PC-3 (cell line): ENCODE measurements at regions not wholly inside any gene's neighbourhood (a gene's known extent, or its start where the extent isn't known, plus 50 kb on each side); places are given as distances from the start of the nearest gene placed in this dataset.
A peak's percentile ranks its signal among the peaks of the same experiment; 100 is the strongest.

ENCODE experiments used
- ATAC-seq: fragments of 200-7000 bp; cut with Tn5 transposase; 2 replicates; pipeline ENCODE4 v1.9.1; 2020; ENCODE audit warnings: mild to moderate bottlenecking, moderate library complexity
- BruUV-seq: library from RNA; stranded (reverse); fragments of 400-500 nt; replicated peaks from 2 replicates; lab custom pipeline; 2021; lab: Mats Ljungman, UMichigan
- CTCF ChIA-PET: fragments of 300-600 bp; sonication (Branson Sonifier 250); formaldehyde crosslinking; loops from one replicate; lab custom pipeline; 2022; ENCODE audit warnings: antibody characterized with exemption; lab: Charles Lee
- POLR2A ChIA-PET: fragments of 300-600 bp; sonication (Branson Sonifier 250); formaldehyde crosslinking; loops from one replicate; lab custom pipeline; 2022; ENCODE audit warnings: antibody characterized with exemption; ENCODE audit not compliant: unreplicated experiment; lab: Charles Lee
- DNase-seq: peaks from one replicate; pipeline ENCODE4 v3.0.0-alpha.2; 2015
- H2AFZ ChIP-seq: fragments of 300-600 bp; sonication (generic); 2 replicates; pipeline ENCODE4 v1.6.0; 2016; ENCODE audit warnings: antibody characterized with exemption, low read length
- H3F3A ChIP-seq: fragments of 300-600 bp; sonication (generic); one replicate; pipeline ENCODE4 v1.6.0; 2017; ENCODE audit warnings: antibody characterized with exemption, low read length, control low read depth, mild to moderate bottlenecking; ENCODE audit not compliant: unreplicated experiment
- H3K27ac ChIP-seq: fragments of 300-600 bp; sonication (generic); 2 replicates; pipeline ENCODE4 v1.5.1; 2016; ENCODE audit warnings: mild to moderate bottlenecking, low read length
- H3K27me3 ChIP-seq: fragments of 300-600 bp; sonication (generic); 2 replicates; pipeline ENCODE4 v1.6.1; 2016; ENCODE audit warnings: low read length, mixed read lengths
- H3K36me3 ChIP-seq: fragments of 300-600 bp; sonication (generic); 2 replicates; pipeline ENCODE4 v1.6.1; 2016; ENCODE audit warnings: low read depth, mixed run types, low read length, mixed read lengths
- H3K4me1 ChIP-seq: fragments of 300-600 bp; sonication (generic); 2 replicates; pipeline ENCODE4 v1.5.1; 2016; ENCODE audit warnings: low read length; ENCODE audit not compliant: insufficient read depth
- H3K4me2 ChIP-seq: fragments of 300-600 bp; sonication (generic); 2 replicates; pipeline ENCODE4 v1.6.0; 2016; ENCODE audit warnings: low read length
- H3K4me3 ChIP-seq: fragments of 300-600 bp; sonication (generic); 2 replicates; pipeline ENCODE4 v1.5.1; 2016; ENCODE audit warnings: mild to moderate bottlenecking, low read length, mixed read lengths
- H3K79me2 ChIP-seq: fragments of 300-600 bp; sonication (generic); 2 replicates; pipeline ENCODE4 v1.6.1; 2017; ENCODE audit warnings: low read length, mixed read lengths
- H3K9ac ChIP-seq: fragments of 300-600 bp; sonication (generic); 2 replicates; pipeline ENCODE4 v1.6.0; 2016; ENCODE audit warnings: mild to moderate bottlenecking, low read length
- H3K9me2 ChIP-seq: fragments of 300-600 bp; sonication (generic); replicated peaks from 2 replicates; pipeline ENCODE4 v1.6.1; 2016; ENCODE audit warnings: mixed run types, low read length, mixed read lengths
- H3K9me3 ChIP-seq: fragments of 300-600 bp; sonication (generic); 2 replicates; pipeline ENCODE4 v1.6.1; 2016; ENCODE audit warnings: low read length, mixed read lengths
- H4K20me1 ChIP-seq: fragments of 300-600 bp; sonication (generic); 2 replicates; pipeline ENCODE4 v1.6.1; 2016; ENCODE audit warnings: low read length, mixed read lengths
- EZH2 ChIP-seq: fragments of 300-600 bp; sonication (generic); IDR thresholded peaks from one replicate; pipeline ENCODE4 v1.6.1; 2017; ENCODE audit warnings: antibody characterized with exemption, mild to moderate bottlenecking, low read length; ENCODE audit not compliant: unreplicated experiment
- EZH2phosphoT487 ChIP-seq: fragments of 300-600 bp; sonication (generic); IDR thresholded peaks from 2 replicates; pipeline ENCODE4 v1.6.1; 2018; ENCODE audit warnings: mild to moderate bottlenecking, antibody characterized with exemption, low read length, borderline replicate concordance
- intact Hi-C: fragments of 100-400 bp; cut with micrococcal nuclease; formaldehyde crosslinking; loops from 2 replicates; pipeline ENCODE4 v1.9.0; 2023
- TF ChIP-seq, protein P1 (sequence below): fragments of 300-600 bp; sonication (generic); conservative IDR thresholded peaks from 2 replicates; pipeline ENCODE4 v1.5.1; 2017; ENCODE audit warnings: antibody characterized with exemption, low read depth, mild to moderate bottlenecking, low read length

DNA sequence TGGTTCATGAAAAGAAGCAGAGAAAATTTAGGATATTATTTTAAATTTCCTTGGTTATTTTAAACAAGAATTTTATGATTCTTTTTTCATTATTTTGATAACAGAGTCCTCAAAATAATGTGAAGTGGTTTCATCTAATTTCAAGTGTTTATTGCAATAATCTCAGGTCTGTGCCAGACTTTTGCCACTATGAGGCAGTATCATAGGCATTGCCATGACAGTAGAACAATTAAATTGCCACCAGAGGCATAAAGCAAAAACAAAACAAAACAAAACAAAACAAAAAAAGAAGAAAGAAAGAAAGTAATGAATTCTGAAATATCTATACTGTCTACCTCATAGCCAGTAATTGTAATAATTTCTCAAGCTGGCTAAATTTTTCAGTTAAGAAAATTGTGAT lies 739.2 kb downstream of the KCTD8 start:
- H4K20me1 ChIP-seq: no peaks in the 10 kb centered on the region
- CTCF ChIA-PET: no interaction called here
- H3K36me3 ChIP-seq: no peaks in the 10 kb centered on the region
- ATAC-seq: no peak
- H3K4me3 ChIP-seq: no peak overlapping the region
- BruUV-seq: no TSS peak
- H3K4me2 ChIP-seq: no peak overlapping the region
- no peak overlapping the region for H3K9ac ChIP-seq
- no peaks in the 10 kb centered on the region for H3K9me2 ChIP-seq
- POLR2A ChIA-PET: no interaction called here
- H3K27ac ChIP-seq: no peak overlapping the region
- H3K9me3 ChIP-seq: no peaks in the 10 kb centered on the region
- DNase-seq: peak; percentile 3
- H3K4me1 ChIP-seq: no peaks in the 10 kb centered on the region
- no peak for TF ChIP-seq EZH2phosphoT487
- TF ChIP-seq, protein P1, sequence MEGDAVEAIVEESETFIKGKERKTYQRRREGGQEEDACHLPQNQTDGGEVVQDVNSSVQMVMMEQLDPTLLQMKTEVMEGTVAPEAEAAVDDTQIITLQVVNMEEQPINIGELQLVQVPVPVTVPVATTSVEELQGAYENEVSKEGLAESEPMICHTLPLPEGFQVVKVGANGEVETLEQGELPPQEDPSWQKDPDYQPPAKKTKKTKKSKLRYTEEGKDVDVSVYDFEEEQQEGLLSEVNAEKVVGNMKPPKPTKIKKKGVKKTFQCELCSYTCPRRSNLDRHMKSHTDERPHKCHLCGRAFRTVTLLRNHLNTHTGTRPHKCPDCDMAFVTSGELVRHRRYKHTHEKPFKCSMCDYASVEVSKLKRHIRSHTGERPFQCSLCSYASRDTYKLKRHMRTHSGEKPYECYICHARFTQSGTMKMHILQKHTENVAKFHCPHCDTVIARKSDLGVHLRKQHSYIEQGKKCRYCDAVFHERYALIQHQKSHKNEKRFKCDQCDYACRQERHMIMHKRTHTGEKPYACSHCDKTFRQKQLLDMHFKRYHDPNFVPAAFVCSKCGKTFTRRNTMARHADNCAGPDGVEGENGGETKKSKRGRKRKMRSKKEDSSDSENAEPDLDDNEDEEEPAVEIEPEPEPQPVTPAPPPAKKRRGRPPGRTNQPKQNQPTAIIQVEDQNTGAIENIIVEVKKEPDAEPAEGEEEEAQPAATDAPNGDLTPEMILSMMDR: 0 out of 2 replicates have a peak, but pooled peaks have one; percentile 40
- H3K79me2 ChIP-seq: no peaks in the 10 kb centered on the region
- H3F3A ChIP-seq: no peaks in the 10 kb centered on the region
- intact Hi-C loops: no loop called here
- no peak overlapping the region for H2AFZ ChIP-seq
- no peaks in the 10 kb centered on the region for H3K27me3 ChIP-seq

- intact Hi-C loops: no loop called here
- ChIA-PET POLR2A (interaction anchor here (0.6 kb wide), 1 partner anchor 544 kb away, joined by 9 read pairs; no protein-coding TSS in a partner anchor), CTCF (interaction anchor here (0.6 kb wide), 1 partner anchor 356 kb away, joined by 3 read pairs; no protein-coding TSS in a partner anchor)
- Histone ChIP-seq H3K9ac (no peak overlapping the region), H3K9me2 (no peaks in the 10 kb centered on the region), H3K9me3 (no peaks in the 10 kb centered on the region), H2AFZ (no peak overlapping the region), H3K27me3 (no peaks in the 10 kb centered on the region), H3F3A (no peaks in the 10 kb centered on the region), H3K4me1 (peaks cover 10% of the 10 kb centered on the region), H3K4me2 (no peak overlapping the region), H4K20me1 (no peaks in the 10 kb centered on the region), H3K79me2 (no peaks in the 10 kb centered on the region), H3K36me3 (no peaks in the 10 kb centered on the region), H3K27ac (no peak overlapping the region), H3K4me3 (no peak overlapping the region)
- no peak for DNase-seq
- no TSS peak for BruUV-seq
- ATAC-seq: no peak
- TF ChIP-seq EZH2phosphoT487 (no peak), EZH2 (no peak)
- TF ChIP-seq, protein P1: no peak
Observed at GRCh38 chr4:43716721-43717395, 731.8 kb downstream of the KCTD8 start.

DNA sequence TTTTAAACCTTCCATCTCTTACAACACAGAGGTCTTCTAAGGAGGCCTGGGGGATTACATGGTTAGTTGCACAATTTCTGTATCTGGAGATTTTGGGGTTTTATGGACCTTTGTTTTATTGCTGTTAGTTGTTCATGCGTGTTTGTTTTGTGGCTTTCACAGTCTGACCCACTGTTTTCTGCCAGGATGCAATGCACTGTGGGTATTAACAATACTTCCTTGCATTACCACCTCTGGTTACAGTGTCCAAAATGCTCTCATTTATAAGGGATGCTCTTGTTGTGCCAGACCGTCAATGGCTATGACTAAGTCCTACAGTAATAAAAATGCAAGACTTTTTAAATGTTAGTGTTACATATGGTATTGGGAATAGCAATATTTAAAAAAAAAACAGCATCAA lies 730.2 kb downstream of the KCTD8 start:
- Histone ChIP-seq H3K36me3 (no peaks in the 10 kb centered on the region), H3K27me3 (no peaks in the 10 kb centered on the region), H3K27ac (no peak overlapping the region), H3K9ac (no peak overlapping the region), H3K4me3 (no peak overlapping the region), H3K4me2 (no peak overlapping the region), H4K20me1 (no peaks in the 10 kb centered on the region), H3K9me3 (no peaks in the 10 kb centered on the region), H2AFZ (no peak overlapping the region), H3K79me2 (no peaks in the 10 kb centered on the region), H3F3A (no peaks in the 10 kb centered on the region), H3K4me1 (peaks cover 10% of the 10 kb centered on the region), H3K9me2 (no peaks in the 10 kb centered on the region)
- ChIA-PET POLR2A (no interaction called here), CTCF (no interaction called here)
- intact Hi-C loops: no loop called here
- no TSS peak for BruUV-seq
- ATAC-seq: peak; percentile 86
- DNase-seq: peak; percentile 61
- TF ChIP-seq, protein P1: no peak
- TF ChIP-seq EZH2phosphoT487 (no peak), EZH2 (no peak)
